MM.1S (cell line): ENCODE measurements at regions not wholly inside any gene's neighbourhood (a gene's known extent, or its start where the extent isn't known, plus 50 kb on each side); places are given as distances from the start of the nearest gene placed in this dataset.

Experiments used
- DNase-seq: peaks from one replicate; pipeline ENCODE4 v3.0.0-alpha.2; 2015
- H2AFZ ChIP-seq: fragments of 300-600 bp; sonication (generic); 2 replicates; pipeline ENCODE4 v1.6.0; 2016; ENCODE audit warnings: antibody characterized with exemption, low read length
- H3F3A ChIP-seq: fragments of 300-600 bp; sonication (generic); 2 replicates; pipeline ENCODE4 v1.6.1; 2016; ENCODE audit warnings: mild to moderate bottlenecking, antibody characterized with exemption, low read length, moderate library complexity, mixed read lengths; ENCODE audit not compliant: insufficient read depth
- H3K27ac ChIP-seq: fragments of 300-600 bp; sonication (generic); 2 replicates; pipeline ENCODE4 v1.5.1; 2016; ENCODE audit warnings: mild to moderate bottlenecking, low read length
- H3K27me3 ChIP-seq: fragments of 300-600 bp; sonication (generic); replicated peaks from 2 replicates; pipeline ENCODE4 v1.6.0; 2016; ENCODE audit warnings: low read length; ENCODE audit not compliant: insufficient read depth
- H3K36me3 ChIP-seq: fragments of 300-600 bp; sonication (generic); replicated peaks from 2 replicates; pipeline ENCODE4 v1.6.1; 2016; ENCODE audit warnings: mild to moderate bottlenecking, low read length, mixed read lengths; ENCODE audit not compliant: insufficient read depth
- H3K4me1 ChIP-seq: fragments of 300-600 bp; sonication (generic); 2 replicates; pipeline ENCODE4 v1.6.1; 2016; ENCODE audit warnings: low read length, mixed read lengths
- H3K4me2 ChIP-seq: fragments of 300-600 bp; sonication (generic); 2 replicates; pipeline ENCODE4 v1.6.0; 2016; ENCODE audit warnings: low read depth, low read length
- H3K4me3 ChIP-seq: fragments of 300-600 bp; sonication (generic); 2 replicates; pipeline ENCODE4 v1.5.1; 2016; ENCODE audit warnings: low read length, mixed read lengths
- H3K79me2 ChIP-seq: fragments of 300-600 bp; sonication (generic); 2 replicates; pipeline ENCODE4 v1.6.1; 2016; ENCODE audit warnings: mixed run types, low read length, mixed read lengths
- H3K9ac ChIP-seq: fragments of 300-600 bp; sonication (generic); 2 replicates; pipeline ENCODE4 v1.6.1; 2016; ENCODE audit warnings: low read length, mixed read lengths
- H3K9me2 ChIP-seq: fragments of 300-600 bp; sonication (generic); replicated peaks from 2 replicates; pipeline ENCODE4 v1.6.1; 2016; ENCODE audit warnings: mild to moderate bottlenecking, low read length, mixed read lengths; ENCODE audit not compliant: insufficient read depth
- H3K9me3 ChIP-seq: fragments of 300-600 bp; sonication (generic); replicated peaks from 2 replicates; pipeline ENCODE4 v1.6.1; 2016; ENCODE audit warnings: mild to moderate bottlenecking, low read length, mixed read lengths; ENCODE audit not compliant: insufficient read depth
- H4K20me1 ChIP-seq: fragments of 300-600 bp; sonication (generic); 2 replicates; pipeline ENCODE4 v1.6.1; 2016; ENCODE audit warnings: mild to moderate bottlenecking, low read length, moderate library complexity, mixed read lengths; ENCODE audit not compliant: insufficient read depth
- CTCF ChIP-seq: fragments of 300-600 bp; sonication (generic); IDR thresholded peaks from 2 replicates; pipeline ENCODE4 v1.5.1; 2016; ENCODE audit warnings: antibody characterized with exemption, low read length, mixed read lengths
- EZH2 ChIP-seq: fragments of 300-600 bp; sonication (generic); optimal IDR thresholded peaks from 2 replicates; pipeline ENCODE3; 2017; ENCODE audit warnings: low read depth, mild to moderate bottlenecking, antibody characterized with exemption, low read length, mixed read lengths
- EZH2phosphoT487 ChIP-seq: fragments of 300-600 bp; sonication (generic); IDR thresholded peaks from 2 replicates; pipeline ENCODE4 v1.6.1; 2018; ENCODE audit warnings: antibody characterized with exemption, low read length

- DNase-seq: no peak
- no peak for TF ChIP-seq EZH2phosphoT487
- TF ChIP-seq EZH2: no peak
- TF ChIP-seq CTCF: no peak
- no peaks in the 10 kb centered on the region for H4K20me1 ChIP-seq
- no peaks in the 10 kb centered on the region for H3K79me2 ChIP-seq
- no peaks in the 10 kb centered on the region for H3K9me3 ChIP-seq
- no peaks in the 10 kb centered on the region for H3F3A ChIP-seq
- H3K9me2 ChIP-seq: no peaks in the 10 kb centered on the region
- H3K36me3 ChIP-seq: no peaks in the 10 kb centered on the region
- no peak overlapping the region for H3K4me3 ChIP-seq
- no peak overlapping the region for H3K9ac ChIP-seq
- no peak overlapping the region for H3K27ac ChIP-seq
- H3K4me2 ChIP-seq: no peak overlapping the region
- no peak overlapping the region for H2AFZ ChIP-seq
- H3K27me3 ChIP-seq: no peaks in the 10 kb centered on the region
- no peaks in the 10 kb centered on the region for H3K4me1 ChIP-seq
These were observed 655.9 kb upstream of the SOX11 start for GRCh38 chr2:5036256-5036655.

GRCh38 chr2:5039241-5039975, 652.8 kb upstream of the SOX11 start:
- H3K9me2 ChIP-seq: no peaks in the 10 kb centered on the region
- H3K27me3 ChIP-seq: no peaks in the 10 kb centered on the region
- H3K9me3 ChIP-seq: no peaks in the 10 kb centered on the region
- no peak for DNase-seq
- no peak overlapping the region for H3K27ac ChIP-seq
- H3K79me2 ChIP-seq: no peaks in the 10 kb centered on the region
- no peak overlapping the region for H3K4me3 ChIP-seq
- no peaks in the 10 kb centered on the region for H4K20me1 ChIP-seq
- H3K9ac ChIP-seq: no peak overlapping the region
- no peak for TF ChIP-seq EZH2
- no peak overlapping the region for H2AFZ ChIP-seq
- H3F3A ChIP-seq: no peaks in the 10 kb centered on the region
- no peaks in the 10 kb centered on the region for H3K36me3 ChIP-seq
- H3K4me1 ChIP-seq: no peaks in the 10 kb centered on the region
- H3K4me2 ChIP-seq: no peak overlapping the region

DNA sequence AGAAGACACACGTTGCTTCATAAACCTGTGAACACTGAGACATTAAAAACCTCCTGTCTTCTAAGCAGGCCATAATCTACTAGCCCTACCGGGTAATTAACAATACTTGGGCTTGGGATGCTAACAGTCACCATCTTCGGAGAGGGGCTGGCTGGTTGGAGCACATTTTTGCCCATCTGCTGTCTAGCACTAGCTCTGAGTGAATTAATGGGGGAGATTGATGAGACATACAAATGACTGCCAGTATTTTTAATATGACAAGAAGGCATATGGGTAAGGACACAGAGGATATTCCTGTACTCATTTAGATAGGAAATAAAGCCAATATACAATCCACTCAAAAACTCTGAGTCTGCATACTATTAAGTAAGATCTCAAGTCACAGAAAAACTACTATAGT, 651.6 kb upstream of the SOX11 start:
- H2AFZ ChIP-seq: no peak overlapping the region
- no peak overlapping the region for H3K9ac ChIP-seq
- no peaks in the 10 kb centered on the region for H3F3A ChIP-seq
- H3K36me3 ChIP-seq: no peaks in the 10 kb centered on the region
- no peak overlapping the region for H3K27ac ChIP-seq
- no peaks in the 10 kb centered on the region for H3K9me3 ChIP-seq
- H4K20me1 ChIP-seq: no peaks in the 10 kb centered on the region
- H3K4me3 ChIP-seq: no peak overlapping the region
- no peaks in the 10 kb centered on the region for H3K9me2 ChIP-seq
- H3K27me3 ChIP-seq: no peaks in the 10 kb centered on the region
- DNase-seq: no peak
- TF ChIP-seq CTCF (no peak), EZH2 (no peak), EZH2phosphoT487 (no peak)
- no peaks in the 10 kb centered on the region for H3K4me1 ChIP-seq
- no peak overlapping the region for H3K4me2 ChIP-seq
- H3K79me2 ChIP-seq: no peaks in the 10 kb centered on the region

DNA sequence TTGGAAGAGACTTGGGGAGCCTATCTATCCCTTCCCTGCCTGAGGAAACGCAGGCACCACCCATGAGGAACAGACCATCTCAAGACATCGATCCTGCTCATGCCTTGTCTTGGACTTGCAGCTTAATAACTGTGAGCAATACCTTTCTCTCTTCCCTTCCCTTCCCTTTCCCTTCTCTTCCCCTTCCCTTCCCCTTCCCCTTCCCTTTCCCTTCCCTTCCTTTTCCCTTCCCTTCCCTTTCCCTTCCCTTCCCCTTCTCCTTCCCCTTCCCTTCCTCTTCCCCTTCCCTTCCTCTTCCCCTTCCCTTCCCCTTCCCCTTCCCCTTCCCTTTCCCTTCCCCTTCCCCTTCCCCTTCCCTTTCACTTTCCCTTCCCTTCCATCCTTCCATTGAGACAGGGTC, 650.7 kb upstream of the SOX11 start:
- Histone ChIP-seq H3K9ac (no peak overlapping the region), H3K36me3 (no peaks in the 10 kb centered on the region), H3F3A (no peaks in the 10 kb centered on the region), H3K4me2 (no peak overlapping the region), H3K79me2 (no peaks in the 10 kb centered on the region), H2AFZ (no peak overlapping the region), H3K4me1 (no peaks in the 10 kb centered on the region), H3K9me2 (no peaks in the 10 kb centered on the region), H3K27me3 (no peaks in the 10 kb centered on the region), H4K20me1 (no peaks in the 10 kb centered on the region), H3K4me3 (no peak overlapping the region), H3K27ac (no peak overlapping the region), H3K9me3 (no peaks in the 10 kb centered on the region)
- no peak for TF ChIP-seq EZH2
- TF ChIP-seq EZH2phosphoT487: no peak
- TF ChIP-seq CTCF: no peak
- DNase-seq: no peak
